ENCODE measurements at regions not wholly inside any gene's neighbourhood (a gene's known extent, or its start where the extent isn't known, plus 50 kb on each side); places are given as distances from the start of the nearest gene placed in this dataset.
"Not testable (repeated sequence)": the region's sequence is repeated elsewhere in the genome, so short reads cannot be mapped to it uniquely, and the experiment has no call there.

DNA sequence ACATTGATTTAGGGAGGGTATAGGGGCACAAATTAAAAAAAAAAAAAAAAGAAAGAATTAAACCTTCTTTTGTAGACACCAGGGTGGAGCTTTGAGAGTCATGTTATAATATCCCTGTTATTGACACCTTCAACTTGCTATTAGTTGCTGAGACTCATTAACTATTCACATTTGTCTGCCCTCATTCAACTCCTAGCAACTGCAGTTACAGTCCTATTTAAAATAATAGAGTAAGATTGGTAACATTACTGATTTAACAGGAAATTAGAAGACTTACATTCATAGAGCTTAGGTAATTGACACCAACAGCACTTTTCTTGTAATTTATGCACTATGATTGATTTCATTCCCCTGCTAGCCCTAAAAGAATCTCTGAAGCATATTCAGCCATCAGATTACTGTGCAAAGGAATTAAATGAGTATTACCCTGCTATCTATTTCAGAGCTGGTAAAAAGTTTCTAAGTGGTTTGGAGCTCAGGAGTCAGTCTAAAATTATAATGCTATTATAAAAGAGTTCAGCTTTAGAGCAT, 148.8 kb upstream of the TBL1XR1 start:
- no peaks in the 10 kb centered on the region for H3K9me3 Mint-ChIP-seq
- DNase-seq (no peak), ATAC-seq (replicated peaks in 1 of 2) (peak; percentile 67 to 74)
- peak overlapping the region; percentile 49 to 73 for H3K4me3 Mint-ChIP-seq
- peak overlapping the region; percentile 97 for H3K27ac Mint-ChIP-seq
- no peaks in the 10 kb centered on the region for H3K36me3 Mint-ChIP-seq (ENCODE audit: insufficient read depth in 2 of 2)
- no peaks in the 10 kb centered on the region for H3K27me3 Mint-ChIP-seq (ENCODE audit: low read depth)
- H3K4me1 Mint-ChIP-seq (ENCODE audit: low read depth): peaks cover 72% of the 10 kb centered on the region

DNA sequence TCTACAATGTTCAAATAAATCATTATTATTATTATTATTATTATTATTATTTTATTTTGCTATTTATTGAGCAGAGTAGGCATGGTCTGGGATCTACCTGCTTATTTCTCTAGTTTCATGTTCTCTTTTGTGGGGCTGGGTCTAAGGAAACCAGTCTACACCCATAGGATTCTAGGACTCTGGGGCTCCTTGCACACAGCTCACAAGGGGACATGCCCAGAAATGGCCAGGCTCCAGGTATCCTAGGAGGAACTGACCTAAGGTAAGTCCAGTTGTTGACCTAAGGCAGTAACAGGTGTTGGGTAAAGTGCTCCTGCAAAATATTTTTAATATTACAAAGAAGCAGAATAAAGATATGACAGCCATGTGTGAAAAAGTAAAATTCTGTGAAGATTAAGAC, 149.6 kb upstream of the TBL1XR1 start:
- H3K27ac Mint-ChIP-seq: no peak overlapping the region
- no peaks in the 10 kb centered on the region for H3K27me3 Mint-ChIP-seq (ENCODE audit: low read depth)
- ATAC-seq (replicated peaks in 1 of 2): no peak
- H3K4me3 Mint-ChIP-seq: no peak overlapping the region
- no peaks in the 10 kb centered on the region for H3K36me3 Mint-ChIP-seq (ENCODE audit: insufficient read depth in 2 of 2)
- DNase-seq: no peak
- no peaks in the 10 kb centered on the region for H3K9me3 Mint-ChIP-seq
- H3K4me1 Mint-ChIP-seq (ENCODE audit: low read depth): peaks cover 78% of the 10 kb centered on the region

DNA sequence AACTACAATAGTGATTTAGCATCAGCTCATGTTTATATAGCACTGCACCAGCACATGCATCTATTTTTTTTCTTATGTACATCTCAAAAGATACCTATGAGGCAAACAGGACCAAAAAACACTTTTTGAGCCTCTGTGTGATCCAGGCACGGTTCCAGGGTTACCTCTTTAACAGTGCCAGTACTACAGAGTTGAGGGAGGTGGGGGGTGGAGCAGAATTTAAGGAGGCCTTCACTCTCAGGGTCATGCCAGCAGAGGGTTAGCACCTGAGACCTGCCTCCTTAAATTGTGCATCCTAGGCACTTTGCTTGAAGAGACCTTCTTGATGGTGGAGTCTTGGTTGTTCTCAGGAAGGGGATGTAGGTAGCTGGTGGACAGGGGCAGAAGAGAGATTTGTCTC, 150.3 kb upstream of the TBL1XR1 start:
- no peaks in the 10 kb centered on the region for H3K36me3 Mint-ChIP-seq (ENCODE audit: insufficient read depth in 2 of 2)
- ATAC-seq (replicated peaks in 1 of 2) (no peak), DNase-seq (no peak)
- H3K9me3 Mint-ChIP-seq: no peaks in the 10 kb centered on the region
- peaks cover 81% of the 10 kb centered on the region for H3K4me1 Mint-ChIP-seq (ENCODE audit: low read depth)
- H3K27ac Mint-ChIP-seq: no peak overlapping the region
- no peak overlapping the region for H3K4me3 Mint-ChIP-seq
- H3K27me3 Mint-ChIP-seq (ENCODE audit: low read depth): no peaks in the 10 kb centered on the region

DNA sequence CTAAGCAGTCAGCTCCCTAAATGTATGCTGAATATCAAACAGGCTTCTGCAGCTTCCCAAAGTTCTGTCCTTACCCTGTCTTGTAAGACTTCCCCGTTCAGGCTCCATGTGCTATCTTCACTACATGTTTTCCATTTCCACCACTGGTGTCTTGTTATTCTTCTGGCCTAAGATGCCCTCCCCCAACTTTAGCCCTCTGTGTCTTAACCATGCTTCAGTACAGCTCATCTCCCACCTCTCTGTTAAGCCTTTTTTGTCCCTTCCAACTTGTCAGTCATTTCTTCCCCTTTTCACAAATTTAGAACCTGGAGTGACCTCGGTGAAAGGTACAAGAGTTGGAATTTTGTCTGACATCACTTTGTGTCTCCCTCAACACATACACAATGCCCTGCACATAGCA, 151.7 kb upstream of the TBL1XR1 start:
- Mint-ChIP-seq H3K4me3 (no peak overlapping the region), H3K9me3 (no peaks in the 10 kb centered on the region), H3K36me3 (ENCODE audit: insufficient read depth in 2 of 2) (no peaks in the 10 kb centered on the region), H3K27ac (no peak overlapping the region), H3K4me1 (ENCODE audit: low read depth) (peaks cover 73% of the 10 kb centered on the region), H3K27me3 (ENCODE audit: low read depth) (no peaks in the 10 kb centered on the region)
- DNase-seq: no peak
- no peak for ATAC-seq (replicated peaks in 1 of 2)

DNA sequence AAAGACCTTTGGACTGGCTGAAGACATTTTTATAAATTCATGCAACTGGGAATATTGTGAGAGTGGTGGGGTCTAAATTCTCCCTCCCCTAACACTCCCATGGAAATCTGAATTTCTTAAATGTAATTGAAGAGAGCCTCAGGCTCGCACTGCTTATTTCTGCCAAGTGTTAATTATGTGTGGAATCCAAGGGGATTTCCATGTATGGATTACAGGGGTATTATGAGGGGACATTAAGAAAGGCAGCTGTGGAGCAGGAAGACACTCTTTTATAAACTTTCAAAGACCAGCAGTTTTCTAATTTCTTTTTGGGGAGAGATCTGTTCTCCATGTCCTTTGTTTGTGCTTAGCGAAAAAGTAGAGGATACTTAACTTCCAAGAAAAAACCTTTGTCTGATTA, 152.1 kb upstream of the TBL1XR1 start:
- Mint-ChIP-seq H3K27me3 (ENCODE audit: low read depth) (no peaks in the 10 kb centered on the region), H3K4me3 (no peak overlapping the region), H3K4me1 (ENCODE audit: low read depth) (peaks cover 69% of the 10 kb centered on the region), H3K36me3 (ENCODE audit: insufficient read depth in 2 of 2) (no peaks in the 10 kb centered on the region), H3K9me3 (no peaks in the 10 kb centered on the region), H3K27ac (no peak overlapping the region)
- ATAC-seq (replicated peaks in 1 of 2) (no peak), DNase-seq (no peak)

DNA sequence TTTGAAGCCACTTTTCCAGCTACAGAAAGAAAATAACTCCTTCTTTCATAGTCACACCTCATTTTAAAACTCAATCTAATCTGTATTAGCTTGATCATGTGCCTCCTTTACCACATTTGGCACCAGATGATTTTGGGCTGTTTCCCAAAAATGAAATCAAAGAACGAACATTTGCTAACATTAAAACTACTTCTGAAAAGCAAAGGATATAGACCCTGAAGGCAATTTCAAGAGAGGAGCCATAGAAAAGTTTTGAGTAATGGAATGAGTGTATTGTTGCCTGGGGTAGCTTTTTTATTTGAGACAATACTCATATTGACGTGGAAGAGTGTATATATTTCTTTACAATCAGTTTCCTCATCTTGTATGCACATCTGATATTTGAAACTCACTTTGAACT, 152.8 kb upstream of the TBL1XR1 start:
- H3K27ac Mint-ChIP-seq: no peak overlapping the region
- ATAC-seq (replicated peaks in 1 of 2): no peak
- H3K4me1 Mint-ChIP-seq (ENCODE audit: low read depth): peaks cover 62% of the 10 kb centered on the region
- no peaks in the 10 kb centered on the region for H3K36me3 Mint-ChIP-seq (ENCODE audit: insufficient read depth in 2 of 2)
- H3K4me3 Mint-ChIP-seq: no peak overlapping the region
- H3K9me3 Mint-ChIP-seq: no peaks in the 10 kb centered on the region
- H3K27me3 Mint-ChIP-seq (ENCODE audit: low read depth): no peaks in the 10 kb centered on the region
- no peak for DNase-seq

DNA sequence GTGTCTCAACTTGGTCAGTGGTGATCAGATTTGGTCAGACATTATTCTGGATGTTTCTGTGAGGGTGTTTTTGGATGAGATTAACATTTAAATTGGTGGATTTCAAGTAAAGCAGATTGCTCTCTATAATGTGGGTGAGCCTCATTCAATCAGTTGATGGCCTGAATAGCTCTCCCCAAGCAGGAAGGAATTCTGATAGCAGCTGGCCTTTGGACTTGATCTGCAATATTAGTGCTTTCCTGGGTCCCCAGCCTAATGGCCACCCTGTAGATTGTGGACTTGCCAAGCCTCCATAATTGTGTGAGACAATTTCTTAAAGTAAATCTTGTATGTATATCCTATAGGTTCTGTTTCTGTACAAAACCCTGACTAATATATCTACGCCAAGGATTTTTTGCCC, 153.9 kb upstream of the TBL1XR1 start:
- Mint-ChIP-seq H3K27me3 (ENCODE audit: low read depth) (no peaks in the 10 kb centered on the region), H3K4me3 (no peak overlapping the region), H3K27ac (no peak overlapping the region), H3K36me3 (ENCODE audit: insufficient read depth in 2 of 2) (no peaks in the 10 kb centered on the region), H3K9me3 (no peaks in the 10 kb centered on the region), H3K4me1 (ENCODE audit: low read depth) (peaks cover 58% of the 10 kb centered on the region)
- DNase-seq (no peak), ATAC-seq (replicated peaks in 1 of 2) (no peak)

DNA sequence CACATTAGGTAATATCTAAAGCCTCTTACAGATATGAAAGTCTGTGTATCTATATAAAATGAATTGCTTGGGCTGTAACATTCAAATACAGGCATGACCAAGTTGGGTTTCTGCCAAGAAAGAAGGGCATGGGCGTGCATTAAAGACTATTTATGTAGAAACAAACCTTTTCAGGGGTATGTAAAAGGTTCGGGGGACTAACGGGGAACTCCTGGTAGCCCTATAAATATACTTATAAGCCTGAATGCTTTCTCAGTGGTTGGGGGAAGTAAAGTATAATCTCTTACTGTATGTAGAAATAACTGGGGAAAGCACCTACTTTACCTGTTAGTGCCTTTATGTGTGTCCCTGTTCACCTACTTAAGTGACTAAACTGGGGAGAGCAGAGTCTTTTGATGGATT, 154.5 kb upstream of the TBL1XR1 start:
- Mint-ChIP-seq H3K27ac (no peak overlapping the region), H3K27me3 (ENCODE audit: low read depth) (no peaks in the 10 kb centered on the region), H3K9me3 (no peaks in the 10 kb centered on the region), H3K4me1 (ENCODE audit: low read depth) (peaks cover 59% of the 10 kb centered on the region), H3K36me3 (ENCODE audit: insufficient read depth in 2 of 2) (no peaks in the 10 kb centered on the region), H3K4me3 (peak overlapping the region in 1 of 2 donors; percentile 7)
- DNase-seq (no peak), ATAC-seq (replicated peaks in 1 of 2) (peak; percentile 88 to 91)

DNA sequence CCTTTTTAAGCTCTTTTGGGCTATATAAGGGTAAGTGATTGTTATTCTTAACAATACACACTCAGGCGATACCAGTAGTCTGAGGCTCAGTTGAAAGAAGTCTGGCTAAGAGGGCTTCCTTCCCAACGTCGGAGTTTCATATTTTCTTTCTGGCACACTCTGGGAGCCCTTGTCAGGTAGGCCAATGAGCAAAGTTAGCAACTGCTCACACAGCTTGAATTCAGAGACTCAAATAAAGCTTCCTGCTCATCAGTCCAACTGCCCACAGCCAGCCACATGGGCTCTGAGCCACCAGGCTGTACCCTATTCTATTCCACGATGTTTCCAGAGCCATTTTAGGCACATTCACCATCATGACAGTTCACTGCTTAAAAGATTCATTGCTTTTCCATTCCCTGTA, 155.1 kb upstream of the TBL1XR1 start:
- H3K4me3 Mint-ChIP-seq: no peak overlapping the region
- no peaks in the 10 kb centered on the region for H3K27me3 Mint-ChIP-seq (ENCODE audit: low read depth)
- H3K4me1 Mint-ChIP-seq (ENCODE audit: low read depth): peaks cover 59% of the 10 kb centered on the region
- no peaks in the 10 kb centered on the region for H3K36me3 Mint-ChIP-seq (ENCODE audit: insufficient read depth in 2 of 2)
- H3K27ac Mint-ChIP-seq: no peak overlapping the region
- no peaks in the 10 kb centered on the region for H3K9me3 Mint-ChIP-seq
- no peak for ATAC-seq (replicated peaks in 1 of 2)
- no peak for DNase-seq

DNA sequence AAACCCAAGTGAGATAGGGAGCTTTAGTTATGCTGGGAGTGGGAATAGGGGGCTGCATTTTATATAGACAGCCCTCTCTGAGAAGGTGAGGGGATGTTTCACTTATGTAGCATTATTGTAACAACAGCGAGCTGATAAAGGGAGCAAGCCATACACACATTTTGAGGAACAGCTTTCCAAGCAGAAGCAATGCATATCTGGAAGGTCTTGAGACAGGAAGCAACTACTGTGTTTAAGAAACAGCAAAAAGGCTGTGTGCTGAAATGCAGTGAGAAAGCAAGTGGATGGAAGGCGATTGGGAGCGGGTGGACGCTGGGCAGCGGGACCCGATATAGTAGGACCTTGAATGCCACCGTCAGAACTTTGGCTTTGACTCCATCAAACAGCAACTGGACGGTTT, 155.9 kb upstream of the TBL1XR1 start:
- no peaks in the 10 kb centered on the region for H3K9me3 Mint-ChIP-seq
- H3K4me3 Mint-ChIP-seq: no peak overlapping the region
- ATAC-seq (replicated peaks in 1 of 2): no peak
- DNase-seq: no peak
- no peak overlapping the region for H3K27ac Mint-ChIP-seq
- H3K27me3 Mint-ChIP-seq (ENCODE audit: low read depth): no peaks in the 10 kb centered on the region
- H3K4me1 Mint-ChIP-seq (ENCODE audit: low read depth): peaks cover 59% of the 10 kb centered on the region
- no peaks in the 10 kb centered on the region for H3K36me3 Mint-ChIP-seq (ENCODE audit: insufficient read depth in 2 of 2)

DNA sequence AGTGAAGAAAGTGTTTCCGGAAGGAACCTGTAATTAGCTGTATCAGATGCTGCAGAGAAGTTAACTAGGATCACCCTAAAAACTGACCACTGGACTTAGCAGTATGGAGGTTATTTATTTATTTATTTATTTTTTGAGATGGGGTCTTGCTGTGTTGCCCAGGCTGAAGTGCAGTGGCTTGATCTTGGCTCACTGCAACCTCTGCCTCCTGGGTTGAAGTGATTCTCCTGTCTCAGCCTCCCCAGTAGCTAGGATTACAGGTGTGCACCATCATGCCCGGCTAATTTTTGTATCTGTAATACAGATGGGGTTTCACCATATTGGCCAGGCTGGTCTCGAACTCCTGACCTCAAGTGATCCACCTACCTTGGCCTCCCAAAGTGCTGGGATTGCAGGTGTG, 156.6 kb upstream of the TBL1XR1 start:
- not testable (repeated sequence) for H3K4me3 Mint-ChIP-seq; H3K27me3 Mint-ChIP-seq (ENCODE audit: low read depth); H3K36me3 Mint-ChIP-seq (ENCODE audit: insufficient read depth in 2 of 2); DNase-seq; H3K9me3 Mint-ChIP-seq; ATAC-seq (replicated peaks in 1 of 2); H3K27ac Mint-ChIP-seq
- peaks cover 64% of the 10 kb centered on the region for H3K4me1 Mint-ChIP-seq (ENCODE audit: low read depth)

DNA sequence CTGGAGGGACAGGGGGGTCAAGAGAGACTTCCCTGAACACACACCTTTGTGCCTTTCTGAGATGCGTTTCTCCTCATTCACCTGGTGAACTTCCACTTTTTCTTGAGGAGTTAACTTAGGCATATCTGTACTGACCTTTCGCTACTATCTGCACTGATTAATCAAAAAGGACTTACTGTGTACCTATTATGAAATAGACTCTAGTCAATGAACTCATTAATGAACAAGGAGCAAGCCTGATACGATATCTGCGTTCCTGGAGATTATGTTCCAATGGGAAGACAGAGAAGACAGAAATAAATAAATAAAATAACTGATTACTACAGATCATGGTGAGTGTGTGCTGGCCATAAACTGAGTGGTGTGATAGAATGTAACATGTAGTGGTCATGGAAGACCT, 157.2 kb upstream of the TBL1XR1 start:
- no peak overlapping the region for H3K4me3 Mint-ChIP-seq
- no peak overlapping the region for H3K27ac Mint-ChIP-seq
- DNase-seq: no peak
- peaks cover 70% of the 10 kb centered on the region for H3K4me1 Mint-ChIP-seq (ENCODE audit: low read depth)
- ATAC-seq (replicated peaks in 1 of 2): no peak
- no peaks in the 10 kb centered on the region for H3K36me3 Mint-ChIP-seq (ENCODE audit: insufficient read depth in 2 of 2)
- H3K27me3 Mint-ChIP-seq (ENCODE audit: low read depth): no peaks in the 10 kb centered on the region
- H3K9me3 Mint-ChIP-seq: no peaks in the 10 kb centered on the region

DNA sequence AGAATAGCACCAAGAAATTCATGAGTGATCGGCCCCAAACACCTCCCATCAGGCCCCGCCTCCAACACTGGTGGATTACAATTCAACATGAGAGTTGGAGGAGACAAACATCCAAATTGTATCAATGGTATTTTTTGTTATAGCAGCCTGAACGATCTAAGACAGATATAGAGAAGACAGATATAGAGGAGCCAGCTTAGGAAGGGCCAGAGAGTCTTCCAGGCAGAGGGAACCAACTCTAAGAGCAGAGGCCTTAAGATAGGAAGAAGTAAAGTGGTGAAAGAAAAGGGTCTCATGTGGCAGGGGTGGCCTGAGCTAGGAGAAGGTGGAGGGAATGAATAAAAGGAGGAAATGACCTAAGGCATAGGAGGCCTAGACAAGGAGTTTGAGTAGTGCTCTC, 158.8 kb upstream of the TBL1XR1 start:
- H3K27ac Mint-ChIP-seq: no peak overlapping the region
- H3K9me3 Mint-ChIP-seq: no peaks in the 10 kb centered on the region
- ATAC-seq (replicated peaks in 1 of 2) (no peak), DNase-seq (no peak)
- H3K27me3 Mint-ChIP-seq (ENCODE audit: low read depth): no peaks in the 10 kb centered on the region
- H3K36me3 Mint-ChIP-seq (ENCODE audit: insufficient read depth in 2 of 2): no peaks in the 10 kb centered on the region
- H3K4me1 Mint-ChIP-seq (ENCODE audit: low read depth): peaks cover 75% of the 10 kb centered on the region
- no peak overlapping the region for H3K4me3 Mint-ChIP-seq

DNA sequence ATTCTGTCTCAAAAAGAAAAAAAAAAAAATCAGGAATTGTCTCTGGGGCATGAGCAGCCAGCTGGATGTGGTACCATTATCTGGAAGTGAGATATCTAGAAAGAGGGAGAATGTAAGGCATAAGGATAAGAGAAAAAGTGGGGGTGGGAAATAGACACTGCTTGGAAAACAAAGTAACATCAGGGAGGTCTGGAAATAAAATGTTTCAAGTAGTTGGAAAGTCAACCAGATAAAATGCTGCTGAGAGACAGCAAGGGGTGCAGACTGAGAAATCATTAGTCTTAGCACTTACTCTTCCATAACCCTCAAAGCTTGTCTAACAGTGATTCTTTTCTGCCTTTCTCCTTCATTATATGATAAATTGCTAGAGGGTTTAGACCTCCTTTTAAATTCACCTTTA, 159.7 kb upstream of the TBL1XR1 start:
- H3K4me1 Mint-ChIP-seq (ENCODE audit: low read depth): peaks cover 74% of the 10 kb centered on the region
- ATAC-seq (replicated peaks in 1 of 2) (no peak), DNase-seq (no peak)

More for the DNA sequence above, 159.7 kb upstream of the TBL1XR1 start:
- H3K9me3 Mint-ChIP-seq: no peaks in the 10 kb centered on the region
- no peak overlapping the region for H3K27ac Mint-ChIP-seq
- H3K36me3 Mint-ChIP-seq (ENCODE audit: insufficient read depth in 2 of 2): no peaks in the 10 kb centered on the region
- H3K27me3 Mint-ChIP-seq (ENCODE audit: low read depth): no peaks in the 10 kb centered on the region
- H3K4me3 Mint-ChIP-seq: no peak overlapping the region

All from activated T-cell treated with anti-CD3 and anti-CD28 coated beads, Interleukin-2, amount 50 U/mL, for 72 hours (primary cell).